ENCODE measurements at regions not wholly inside any gene's neighbourhood (a gene's known extent, or its start where the extent isn't known, plus 50 kb on each side); places are given as distances from the start of the nearest gene placed in this dataset.

- TF ChIP-seq CTCF (IDR thresholded peaks at IDR 0.05; ENCODE audit: control extremely low read depth in 1 of 3, insufficient read depth in 1 of 3, low read depth in 1 of 3, low read length in 3 of 3) (no peak), KDM1A (IDR thresholded peaks at IDR 0.05; ENCODE audit: borderline replicate concordance, low read length) (no peak), RFX5 (IDR thresholded peaks at IDR 0.05; ENCODE audit: borderline replicate concordance, low read depth, low read length) (no peak), SUZ12 (IDR thresholded peaks at IDR 0.05; ENCODE audit: low read length) (no peak), POLR2AphosphoS5 (IDR thresholded peaks at IDR 0.05; ENCODE audit: low read depth, low read length) (no peak), YY1 (IDR thresholded peaks at IDR 0.05; ENCODE audit: low read depth, low read length) (no peak), ZNF274 (IDR thresholded peaks at IDR 0.05; ENCODE audit: borderline replicate concordance, extremely low read depth, low read length) (no peak), NRF1 (IDR thresholded peaks at IDR 0.05; ENCODE audit: low read depth, low read length) (no peak), RAD21 (IDR thresholded peaks at IDR 0.05 in 1 of 2, conservative IDR thresholded peaks at IDR 0.05 in 1 of 2; ENCODE audit: low read depth in 2 of 2, low read length in 2 of 2) (no peak), CHD2 (IDR thresholded peaks at IDR 0.05; ENCODE audit: low read length) (no peak), TAF1 (IDR thresholded peaks at IDR 0.05; ENCODE audit: low read depth, low read length) (no peak), CTBP2 (IDR thresholded peaks at IDR 0.05; ENCODE audit: borderline replicate concordance, insufficient read depth, insufficient read length, low read length) (no peak), BRCA1 (IDR thresholded peaks at IDR 0.05; ENCODE audit: low read depth, low read length) (no peak)
Observed at GRCh38 chrX:112440277-112440676, 239.5 kb downstream of the LHFPL1 start.
